ENCODE measurements at regions not wholly inside any gene's neighbourhood (a gene's known extent, or its start where the extent isn't known, plus 50 kb on each side); places are given as distances from the start of the nearest gene placed in this dataset.

DNA sequence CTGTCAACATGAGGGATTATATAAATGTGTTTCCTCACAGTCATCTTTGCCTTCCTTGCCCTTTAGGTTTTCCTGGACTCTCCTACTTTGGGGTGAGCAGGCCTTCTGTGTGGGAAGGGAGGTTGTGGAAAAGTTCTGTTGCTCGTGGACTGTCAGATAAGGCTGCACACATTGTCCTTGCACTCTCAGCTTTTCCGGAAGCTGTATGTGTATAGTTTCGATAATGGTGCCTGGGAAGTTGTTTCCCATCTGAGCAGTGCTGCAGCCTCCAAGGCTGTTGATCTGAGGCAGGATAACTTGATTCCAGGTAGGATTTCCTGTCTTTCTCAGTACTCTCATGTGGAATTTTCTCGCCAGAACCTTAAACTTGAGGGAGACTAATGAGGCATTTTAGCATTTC lies 297.8 kb upstream of the AZI2 start:
- Histone ChIP-seq H3K79me2 (ENCODE audit: control insufficient read depth, insufficient read depth, low read length) (no peaks in the 10 kb centered on the region), H3K27ac (ENCODE audit: control insufficient read depth, insufficient read depth, low read length) (no peak overlapping the region), H3K4me1 (ENCODE audit: control insufficient read depth, extremely low read depth, insufficient read depth, low read length) (no peaks in the 10 kb centered on the region), H3K9ac (ENCODE audit: control insufficient read depth, extremely low read depth, insufficient read depth, low read length) (no peak overlapping the region), H3K9me1 (ENCODE audit: control insufficient read depth, extremely low read depth, insufficient read depth, low read length) (no peaks in the 10 kb centered on the region), H2AFZ (ENCODE audit: control insufficient read depth, low read length) (no peak overlapping the region), H3K36me3 (ENCODE audit: control insufficient read depth in 2 of 2, extremely low read depth in 1 of 2, insufficient read depth in 2 of 2, low read length in 2 of 2) (no peaks in the 10 kb centered on the region), H3K4me2 (ENCODE audit: control insufficient read depth, extremely low read depth, insufficient read depth, low read depth, low read length) (no peak overlapping the region), H3K27me3 (ENCODE audit: control insufficient read depth, extremely low read depth, insufficient read depth, low read length) (no peaks in the 10 kb centered on the region), H4K20me1 (ENCODE audit: control insufficient read depth, extremely low read depth, insufficient read depth, low read length) (no peaks in the 10 kb centered on the region), H3K9me3 (ENCODE audit: control insufficient read depth, low read depth, low read length) (no peaks in the 10 kb centered on the region), H3K4me3 (ENCODE audit: control insufficient read depth in 2 of 3, extremely low read depth in 1 of 3, insufficient read depth in 2 of 3, low read depth in 1 of 3, low read length in 3 of 3) (no peak overlapping the region)
- TF ChIP-seq, protein P1, sequence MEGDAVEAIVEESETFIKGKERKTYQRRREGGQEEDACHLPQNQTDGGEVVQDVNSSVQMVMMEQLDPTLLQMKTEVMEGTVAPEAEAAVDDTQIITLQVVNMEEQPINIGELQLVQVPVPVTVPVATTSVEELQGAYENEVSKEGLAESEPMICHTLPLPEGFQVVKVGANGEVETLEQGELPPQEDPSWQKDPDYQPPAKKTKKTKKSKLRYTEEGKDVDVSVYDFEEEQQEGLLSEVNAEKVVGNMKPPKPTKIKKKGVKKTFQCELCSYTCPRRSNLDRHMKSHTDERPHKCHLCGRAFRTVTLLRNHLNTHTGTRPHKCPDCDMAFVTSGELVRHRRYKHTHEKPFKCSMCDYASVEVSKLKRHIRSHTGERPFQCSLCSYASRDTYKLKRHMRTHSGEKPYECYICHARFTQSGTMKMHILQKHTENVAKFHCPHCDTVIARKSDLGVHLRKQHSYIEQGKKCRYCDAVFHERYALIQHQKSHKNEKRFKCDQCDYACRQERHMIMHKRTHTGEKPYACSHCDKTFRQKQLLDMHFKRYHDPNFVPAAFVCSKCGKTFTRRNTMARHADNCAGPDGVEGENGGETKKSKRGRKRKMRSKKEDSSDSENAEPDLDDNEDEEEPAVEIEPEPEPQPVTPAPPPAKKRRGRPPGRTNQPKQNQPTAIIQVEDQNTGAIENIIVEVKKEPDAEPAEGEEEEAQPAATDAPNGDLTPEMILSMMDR (optimal IDR thresholded peaks at IDR 0.05 in 1 of 3, IDR thresholded peaks at IDR 0.05 in 1 of 3, conservative IDR thresholded peaks at IDR 0.05 in 1 of 3; ENCODE audit: extremely low read depth in 1 of 3, insufficient read depth in 2 of 3, low read length in 3 of 3) = no peak
- no peak for TF ChIP-seq EZH2 (IDR thresholded peaks at IDR 0.05; ENCODE audit: low read length)
- FAIRE-seq (no peak), DNase-seq (ENCODE audit: low read depth, low spot score) (no peak)
- dilution Hi-C loops (cut with MboI; ENCODE audit: extremely low pct_ligation_motif_present, low sequenced_read_pairs) = no loop called here

DNA sequence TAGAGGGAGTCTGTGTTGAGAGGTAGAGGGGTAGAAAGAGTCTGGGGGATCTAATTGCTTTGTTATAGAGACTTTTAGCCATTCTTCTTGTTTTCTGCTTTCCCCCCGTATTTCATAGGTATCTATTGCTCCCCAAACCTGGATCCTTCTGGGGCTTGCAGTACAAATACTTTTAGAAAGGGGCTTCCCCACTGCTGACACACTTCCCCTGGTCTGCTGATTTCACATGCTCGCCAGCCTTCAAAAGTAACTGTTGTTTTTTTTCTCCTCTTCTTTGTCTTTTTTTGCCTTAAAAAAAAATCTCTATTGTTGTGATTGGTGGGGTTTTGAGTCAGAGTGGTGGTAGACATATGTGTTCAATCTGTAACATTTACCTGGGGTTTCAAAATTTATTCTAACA lies 300.6 kb upstream of the AZI2 start:
- no peaks in the 10 kb centered on the region for H4K20me1 ChIP-seq (ENCODE audit: control insufficient read depth, extremely low read depth, insufficient read depth, low read length)
- DNase-seq (ENCODE audit: low read depth, low spot score) = no peak
- no peaks in the 10 kb centered on the region for H3K9me1 ChIP-seq (ENCODE audit: control insufficient read depth, extremely low read depth, insufficient read depth, low read length)
- no peaks in the 10 kb centered on the region for H3K27me3 ChIP-seq (ENCODE audit: control insufficient read depth, extremely low read depth, insufficient read depth, low read length)
- H3K27ac ChIP-seq (ENCODE audit: control insufficient read depth, insufficient read depth, low read length) = no peak overlapping the region
- no peak overlapping the region for H3K4me2 ChIP-seq (ENCODE audit: control insufficient read depth, extremely low read depth, insufficient read depth, low read depth, low read length)
- dilution Hi-C loops (cut with MboI; ENCODE audit: extremely low pct_ligation_motif_present, low sequenced_read_pairs) = no loop called here
- no peaks in the 10 kb centered on the region for H3K79me2 ChIP-seq (ENCODE audit: control insufficient read depth, insufficient read depth, low read length)
- no peaks in the 10 kb centered on the region for H3K4me1 ChIP-seq (ENCODE audit: control insufficient read depth, extremely low read depth, insufficient read depth, low read length)
- no peak overlapping the region for H3K9ac ChIP-seq (ENCODE audit: control insufficient read depth, extremely low read depth, insufficient read depth, low read length)
- TF ChIP-seq, protein P1 (optimal IDR thresholded peaks at IDR 0.05 in 1 of 3, IDR thresholded peaks at IDR 0.05 in 1 of 3, conservative IDR thresholded peaks at IDR 0.05 in 1 of 3; ENCODE audit: extremely low read depth in 1 of 3, insufficient read depth in 2 of 3, low read length in 3 of 3) = no peak
- no peak for TF ChIP-seq EZH2 (IDR thresholded peaks at IDR 0.05; ENCODE audit: low read length)
- H3K36me3 ChIP-seq (ENCODE audit: control insufficient read depth in 2 of 2, extremely low read depth in 1 of 2, insufficient read depth in 2 of 2, low read length in 2 of 2) = no peaks in the 10 kb centered on the region
- H3K4me3 ChIP-seq (ENCODE audit: control insufficient read depth in 2 of 3, extremely low read depth in 1 of 3, insufficient read depth in 2 of 3, low read depth in 1 of 3, low read length in 3 of 3) = no peak overlapping the region
- no peaks in the 10 kb centered on the region for H3K9me3 ChIP-seq (ENCODE audit: control insufficient read depth, low read depth, low read length)
- H2AFZ ChIP-seq (ENCODE audit: control insufficient read depth, low read length) = no peak overlapping the region
- no peak for FAIRE-seq

Data from keratinocyte (primary cell).